HCT116 (cell line): ENCODE measurements at regions not wholly inside any gene's neighbourhood (a gene's known extent, or its start where the extent isn't known, plus 50 kb on each side); places are given as distances from the start of the nearest gene placed in this dataset.
"Not testable (repeated sequence)": the region's sequence is repeated elsewhere in the genome, so short reads cannot be mapped to it uniquely, and the experiment has no call there.

ENCODE experiments used
- ATAC-seq: fragments of 200-7000 bp; cut with Tn5 transposase; 2 replicates; pipeline ENCODE4 v1.9.1; 2020; ENCODE audit warnings: mild to moderate bottlenecking, moderate library complexity
- BruUV-seq: library from RNA; stranded (reverse); fragments of 400-500 nt; replicated peaks from 2 replicates; lab custom pipeline; 2021; lab: Mats Ljungman, UMichigan
- CTCF ChIA-PET: fragments of 300-600 bp; sonication (Branson Sonifier 250); formaldehyde crosslinking; loops from one replicate; lab custom pipeline; 2021; ENCODE audit warnings: antibody characterized with exemption; lab: Charles Lee
- POLR2A ChIA-PET: fragments of 300-600, 350-600 bp; sonication (Branson Sonifier 250); formaldehyde crosslinking; loops from one replicate; lab custom pipeline; 2021; ENCODE audit warnings: antibody characterized with exemption; lab: Charles Lee
- RAD21 ChIA-PET, 2 experiments: fragments of 300-600 bp; sonication (Branson Sonifier 250); formaldehyde crosslinking; loops; one replicate each; lab custom pipeline; 2023; ENCODE audit warnings: low total read pairs in 2 of 2; ENCODE audit not compliant: uncharacterized antibody in 2 of 2, unreplicated experiment in 2 of 2, low non-redundant PET in 1 of 2; lab: Charles Lee
- DNase-seq: peaks from one replicate; pipeline ENCODE4 v3.0.0-alpha.2; 2010; ENCODE audit warnings: low read depth, low spot score
- H2AFZ ChIP-seq: fragments of 200-600 bp; shearing (Covaris generic), sonication (generic); 2 replicates; pipeline ENCODE4 v1.6.1; 2017; ENCODE audit warnings: low read depth, mixed run types, mixed read lengths, antibody characterized with exemption, low read length; ENCODE audit not compliant: poor library complexity, severe bottlenecking
- H3K27ac ChIP-seq: 2 replicates; pipeline ENCODE4 v1.5.1; 2012; ENCODE audit warnings: low read depth, low read length
- H3K27me3 ChIP-seq: fragments of 200-600 bp; sonication (generic); 2 replicates; pipeline ENCODE4 v1.6.1; 2016; ENCODE audit warnings: mixed run types, low read length, mixed read lengths; ENCODE audit not compliant: insufficient read depth
- H3K36me3 ChIP-seq, 2 experiments: fragments of 200-500 bp in 1 of 2; fragments of 200-600 bp in 1 of 2; sonication (Bioruptor generic) in 1 of 2; sonication (generic) in 1 of 2; 2 replicates each; pipeline versions ENCODE4 v1.5.1 to v1.6.1; 2014 to 2016; ENCODE audit warnings: low read length in 2 of 2, inconsistent platforms in 1 of 2, mixed read lengths in 1 of 2, mixed run types in 1 of 2; ENCODE audit not compliant: insufficient read depth in 2 of 2, control insufficient read depth in 1 of 2
- H3K4me1 ChIP-seq, 2 experiments: fragments of 200-600 bp in 1 of 2; sonication (generic) in 1 of 2; 2 replicates each; pipeline versions ENCODE4 v1.5.1 to v1.6.1; 2012 to 2017; ENCODE audit warnings: low read length in 2 of 2, inconsistent platforms in 1 of 2, mild to moderate bottlenecking in 1 of 2, mixed read lengths in 1 of 2, mixed run types in 1 of 2, moderate library complexity in 1 of 2; ENCODE audit not compliant: insufficient read depth in 2 of 2, control insufficient read depth in 1 of 2
- H3K4me2 ChIP-seq: fragments of 200-600 bp; sonication (generic); 2 replicates; pipeline ENCODE4 v1.6.1; 2017; ENCODE audit warnings: mixed run types, low read length, mixed read lengths
- H3K4me3 ChIP-seq, 2 experiments: fragments of 200-600 bp in 1 of 2; sonication (generic) in 1 of 2; replicated peaks in 1 of 2; 2 replicates each; pipeline ENCODE4 v1.5.1; 2011 to 2016; ENCODE audit warnings: low read length in 2 of 2, control low read depth in 1 of 2, low read depth in 1 of 2, mild to moderate bottlenecking in 1 of 2, mixed read lengths in 1 of 2, mixed run types in 1 of 2
- H3K79me2 ChIP-seq: fragments of 200-600 bp; sonication (generic); 2 replicates; pipeline ENCODE4 v1.6.1; 2017; ENCODE audit warnings: mild to moderate bottlenecking, mixed run types, low read length, moderate library complexity, mixed read lengths; ENCODE audit not compliant: insufficient read depth
- H3K9ac ChIP-seq: fragments of 200-600 bp; sonication (generic); 2 replicates; pipeline ENCODE4 v1.6.1; 2016; ENCODE audit warnings: low read length, mixed read lengths
- H3K9me2 ChIP-seq: fragments of 200-600 bp; sonication (generic), shearing (Covaris generic); 2 replicates; pipeline ENCODE4 v1.6.1; 2017; ENCODE audit warnings: mixed run types, mild to moderate bottlenecking, moderate library complexity; ENCODE audit not compliant: insufficient read depth
- H3K9me3 ChIP-seq, 2 experiments: fragments of 200-500 bp in 1 of 2; fragments of 200-600 bp in 1 of 2; sonication (Bioruptor generic) in 1 of 2; sonication (generic) in 1 of 2; 2 replicates each; pipeline ENCODE4 v1.6.1; 2014 to 2017; ENCODE audit warnings: low read length in 2 of 2, mixed read lengths in 2 of 2, inconsistent platforms in 1 of 2, low read depth in 1 of 2, mild to moderate bottlenecking in 1 of 2, mixed run types in 1 of 2, moderate library complexity in 1 of 2; ENCODE audit not compliant: control insufficient read depth in 1 of 2, insufficient read depth in 1 of 2
- H4K20me1 ChIP-seq: fragments of 200-600 bp; sonication (generic), shearing (Covaris generic); 2 replicates; pipeline ENCODE4 v1.6.1; 2017; ENCODE audit warnings: mixed run types, mild to moderate bottlenecking, moderate library complexity; ENCODE audit not compliant: insufficient read depth
- CBX3 ChIP-seq: IDR thresholded peaks from 2 replicates; pipeline ENCODE4 v1.6.1; 2012; ENCODE audit warnings: low read depth
- CEBPB ChIP-seq: IDR thresholded peaks from 2 replicates; pipeline ENCODE4 v1.6.1; 2012; ENCODE audit warnings: low read depth
- ELF1 ChIP-seq: IDR thresholded peaks from 2 replicates; pipeline ENCODE4 v1.6.1; 2012; ENCODE audit warnings: low read depth, borderline replicate concordance
- EZH2 ChIP-seq: fragments of 200-600 bp; sonication (generic); IDR thresholded peaks from 2 replicates; pipeline ENCODE4 v1.6.1; 2017; ENCODE audit warnings: antibody characterized with exemption, mixed run types
- EZH2phosphoT487 ChIP-seq: fragments of 200-600 bp; IDR thresholded peaks from 2 replicates; pipeline ENCODE4 v1.6.1; 2018; ENCODE audit warnings: antibody characterized with exemption, borderline replicate concordance
- FOSL1 ChIP-seq: IDR thresholded peaks from 2 replicates; pipeline ENCODE4 v1.6.1; 2012; ENCODE audit warnings: low read depth
- JUND ChIP-seq: IDR thresholded peaks from 2 replicates; pipeline ENCODE4 v1.6.1; 2012
- POLR2A ChIP-seq: IDR thresholded peaks from 2 replicates; pipeline ENCODE4 v1.7.0; 2011; ENCODE audit warnings: borderline replicate concordance; ENCODE audit not compliant: insufficient read depth, insufficient read length; ENCODE audit errors: extremely low read depth
- POLR2AphosphoS5 ChIP-seq: IDR thresholded peaks from 2 replicates; pipeline ENCODE4 v1.6.1; 2011; ENCODE audit warnings: mild to moderate bottlenecking, low read depth, low read length, moderate library complexity
- RAD21 ChIP-seq: IDR thresholded peaks from 2 replicates; pipeline ENCODE4 v1.6.1; 2012; ENCODE audit warnings: low read depth, mild to moderate bottlenecking
- SIN3A ChIP-seq: IDR thresholded peaks from 2 replicates; pipeline ENCODE4 v1.6.1; 2012; ENCODE audit warnings: low read depth
- SP1 ChIP-seq: IDR thresholded peaks from 2 replicates; pipeline ENCODE4 v1.6.1; 2012; ENCODE audit warnings: low read depth
- SRF ChIP-seq: IDR thresholded peaks from 2 replicates; pipeline ENCODE4 v1.6.1; 2012; ENCODE audit warnings: low read depth
- TCF7L2 ChIP-seq: IDR thresholded peaks from 2 replicates; pipeline ENCODE4 v1.7.0; 2011; ENCODE audit warnings: borderline replicate concordance, inconsistent platforms; ENCODE audit not compliant: insufficient read depth, insufficient read length; ENCODE audit errors: extremely low read depth
- YY1 ChIP-seq: IDR thresholded peaks from 2 replicates; pipeline ENCODE4 v1.6.1; 2011; ENCODE audit warnings: low read length, low read depth, moderate library complexity, mild to moderate bottlenecking; ENCODE audit not compliant: insufficient replicate concordance; ENCODE audit errors: extremely low read depth
- ZNF274 ChIP-seq: fragments of 200-500 bp; sonication (Bioruptor generic); IDR thresholded peaks from 2 replicates; pipeline ENCODE4 v1.6.1; 2014; ENCODE audit warnings: mild to moderate bottlenecking, low read depth, low read length, inconsistent platforms
- intact Hi-C: fragments of 100-400 bp; cut with micrococcal nuclease; formaldehyde crosslinking; loops from 2 replicates; pipeline ENCODE4 v1.10.0; 2022
- TF ChIP-seq, protein P1 (sequence below): IDR thresholded peaks from 2 replicates; pipeline ENCODE4 v1.6.1; 2012; ENCODE audit warnings: low read depth
- TF ChIP-seq, protein P2 (sequence below), 3 experiments: fragments of 200-600 bp in 1 of 3; sonication (generic) in 1 of 3; IDR thresholded peaks in 2 of 3; conservative IDR thresholded peaks in 1 of 3; 2 replicates each; pipeline ENCODE4 v1.5.1; 2012 to 2017; ENCODE audit warnings: low read depth in 2 of 3, low read length in 2 of 3, antibody characterized with exemption in 1 of 3, borderline replicate concordance in 1 of 3, control low read depth in 1 of 3, mild to moderate bottlenecking in 1 of 3, mixed read lengths in 1 of 3, mixed run types in 1 of 3, moderate library complexity in 1 of 3; ENCODE audit not compliant: insufficient read depth in 1 of 3
- TF ChIP-seq, protein P3 (sequence below): IDR thresholded peaks from 2 replicates; pipeline ENCODE4 v1.6.1; 2012

DNA sequence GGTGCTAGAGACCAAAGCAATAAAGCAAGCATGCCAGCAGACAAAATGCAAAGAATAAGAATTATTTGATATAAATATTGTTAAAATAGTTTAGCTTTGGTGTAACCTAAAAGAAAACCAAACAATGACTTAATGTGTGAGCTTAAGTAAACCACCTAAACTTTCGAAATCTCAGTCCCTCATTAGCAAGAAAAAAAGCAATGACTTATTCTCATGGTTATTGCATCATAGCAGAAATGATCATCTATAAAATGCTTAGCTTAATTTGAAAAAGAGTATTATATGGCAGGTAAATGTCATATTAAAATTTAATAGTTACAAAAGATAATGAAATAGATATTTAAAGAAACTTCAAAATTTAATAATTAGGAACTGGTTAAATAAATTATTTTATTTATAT lies 1395.7 kb upstream of the EYS start:
- DNase-seq = no peak
- CTCF ChIA-PET = no interaction called here

DNA sequence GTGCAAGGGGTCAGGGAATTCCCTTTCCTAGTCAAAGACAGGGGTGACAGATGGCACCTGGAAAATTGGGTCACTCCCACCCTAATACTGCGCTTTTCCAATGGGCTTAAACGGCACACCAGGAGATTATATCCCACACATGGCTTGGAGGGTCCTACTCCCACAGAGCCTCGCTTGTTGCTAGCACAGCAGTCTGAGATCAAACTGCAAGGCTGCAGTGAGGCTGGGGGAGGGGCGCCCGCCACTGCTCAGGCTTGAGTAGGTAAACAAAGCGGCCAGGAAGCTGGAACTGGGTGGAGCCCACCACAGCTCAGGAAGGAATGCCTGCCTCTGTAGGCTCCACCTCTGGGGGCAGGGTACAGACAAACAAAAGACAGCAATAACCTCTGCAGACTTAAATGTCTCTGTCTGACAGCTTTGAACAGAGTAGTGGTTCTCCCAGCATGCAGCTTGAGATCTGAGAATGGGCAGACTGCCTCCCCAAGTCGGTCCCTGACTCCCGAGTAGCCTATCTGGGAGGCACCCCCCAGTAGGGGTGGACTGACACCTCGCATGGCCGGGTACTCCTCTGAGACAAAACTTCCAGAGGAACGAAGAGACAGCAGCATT lies 1388.7 kb upstream of the EYS start:
- H3K27me3 ChIP-seq, BruUV-seq, H3K9me3 ChIP-seq, H2AFZ ChIP-seq, H3K9ac ChIP-seq, intact Hi-C loops, CTCF ChIA-PET, H3K79me2 ChIP-seq, H3K9me2 ChIP-seq, H3K4me3 ChIP-seq, ATAC-seq, H3K4me1 ChIP-seq, RAD21 ChIA-PET, H4K20me1 ChIP-seq, POLR2A ChIA-PET, H3K36me3 ChIP-seq, H3K4me2 ChIP-seq, DNase-seq, H3K27ac ChIP-seq: not testable (repeated sequence)

More for the DNA sequence above, 1395.7 kb upstream of the EYS start:
- H3K4me1 ChIP-seq = no peaks in the 10 kb centered on the region
- peaks cover 0 to 5% of the 10 kb centered on the region in 2 experiments; a peak in 2 of 4 replicates for H3K9me3 ChIP-seq
- no peak overlapping the region for H3K27ac ChIP-seq
- H3K79me2 ChIP-seq = no peaks in the 10 kb centered on the region
- no peaks in the 10 kb centered on the region for H4K20me1 ChIP-seq
- no peak overlapping the region for H2AFZ ChIP-seq
- no peak for ATAC-seq
- no TSS peak for BruUV-seq
- H3K9ac ChIP-seq = no peak overlapping the region
- ChIA-PET POLR2A (no interaction called here), RAD21 (no interaction called here)
- H3K36me3 ChIP-seq = no peaks in the 10 kb centered on the region
- TF ChIP-seq ELF1 = no peak
- TF ChIP-seq, protein P1, sequence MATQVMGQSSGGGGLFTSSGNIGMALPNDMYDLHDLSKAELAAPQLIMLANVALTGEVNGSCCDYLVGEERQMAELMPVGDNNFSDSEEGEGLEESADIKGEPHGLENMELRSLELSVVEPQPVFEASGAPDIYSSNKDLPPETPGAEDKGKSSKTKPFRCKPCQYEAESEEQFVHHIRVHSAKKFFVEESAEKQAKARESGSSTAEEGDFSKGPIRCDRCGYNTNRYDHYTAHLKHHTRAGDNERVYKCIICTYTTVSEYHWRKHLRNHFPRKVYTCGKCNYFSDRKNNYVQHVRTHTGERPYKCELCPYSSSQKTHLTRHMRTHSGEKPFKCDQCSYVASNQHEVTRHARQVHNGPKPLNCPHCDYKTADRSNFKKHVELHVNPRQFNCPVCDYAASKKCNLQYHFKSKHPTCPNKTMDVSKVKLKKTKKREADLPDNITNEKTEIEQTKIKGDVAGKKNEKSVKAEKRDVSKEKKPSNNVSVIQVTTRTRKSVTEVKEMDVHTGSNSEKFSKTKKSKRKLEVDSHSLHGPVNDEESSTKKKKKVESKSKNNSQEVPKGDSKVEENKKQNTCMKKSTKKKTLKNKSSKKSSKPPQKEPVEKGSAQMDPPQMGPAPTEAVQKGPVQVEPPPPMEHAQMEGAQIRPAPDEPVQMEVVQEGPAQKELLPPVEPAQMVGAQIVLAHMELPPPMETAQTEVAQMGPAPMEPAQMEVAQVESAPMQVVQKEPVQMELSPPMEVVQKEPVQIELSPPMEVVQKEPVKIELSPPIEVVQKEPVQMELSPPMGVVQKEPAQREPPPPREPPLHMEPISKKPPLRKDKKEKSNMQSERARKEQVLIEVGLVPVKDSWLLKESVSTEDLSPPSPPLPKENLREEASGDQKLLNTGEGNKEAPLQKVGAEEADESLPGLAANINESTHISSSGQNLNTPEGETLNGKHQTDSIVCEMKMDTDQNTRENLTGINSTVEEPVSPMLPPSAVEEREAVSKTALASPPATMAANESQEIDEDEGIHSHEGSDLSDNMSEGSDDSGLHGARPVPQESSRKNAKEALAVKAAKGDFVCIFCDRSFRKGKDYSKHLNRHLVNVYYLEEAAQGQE = no peak
- TF ChIP-seq EZH2 = no peak
- TF ChIP-seq SRF = no peak
- TF ChIP-seq POLR2A = no peak
- TF ChIP-seq YY1 = no peak
- TF ChIP-seq EZH2phosphoT487 = no peak
- no peak for TF ChIP-seq CEBPB
- no peak for TF ChIP-seq ZNF274
- TF ChIP-seq FOSL1 = no peak
- no peak for TF ChIP-seq SP1
- TF ChIP-seq RAD21 = no peak
- no peak for TF ChIP-seq TCF7L2
- TF ChIP-seq, protein P2, sequence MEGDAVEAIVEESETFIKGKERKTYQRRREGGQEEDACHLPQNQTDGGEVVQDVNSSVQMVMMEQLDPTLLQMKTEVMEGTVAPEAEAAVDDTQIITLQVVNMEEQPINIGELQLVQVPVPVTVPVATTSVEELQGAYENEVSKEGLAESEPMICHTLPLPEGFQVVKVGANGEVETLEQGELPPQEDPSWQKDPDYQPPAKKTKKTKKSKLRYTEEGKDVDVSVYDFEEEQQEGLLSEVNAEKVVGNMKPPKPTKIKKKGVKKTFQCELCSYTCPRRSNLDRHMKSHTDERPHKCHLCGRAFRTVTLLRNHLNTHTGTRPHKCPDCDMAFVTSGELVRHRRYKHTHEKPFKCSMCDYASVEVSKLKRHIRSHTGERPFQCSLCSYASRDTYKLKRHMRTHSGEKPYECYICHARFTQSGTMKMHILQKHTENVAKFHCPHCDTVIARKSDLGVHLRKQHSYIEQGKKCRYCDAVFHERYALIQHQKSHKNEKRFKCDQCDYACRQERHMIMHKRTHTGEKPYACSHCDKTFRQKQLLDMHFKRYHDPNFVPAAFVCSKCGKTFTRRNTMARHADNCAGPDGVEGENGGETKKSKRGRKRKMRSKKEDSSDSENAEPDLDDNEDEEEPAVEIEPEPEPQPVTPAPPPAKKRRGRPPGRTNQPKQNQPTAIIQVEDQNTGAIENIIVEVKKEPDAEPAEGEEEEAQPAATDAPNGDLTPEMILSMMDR (IDR thresholded peaks at IDR 0.05 in 2 of 3, conservative IDR thresholded peaks at IDR 0.05 in 1 of 3; ENCODE audit: borderline replicate concordance in 1 of 3, insufficient read depth in 1 of 3, low read depth in 2 of 3, low read length in 2 of 3) = no peak
- TF ChIP-seq JUND = no peak
- no peak for TF ChIP-seq CBX3
- no peak for TF ChIP-seq POLR2AphosphoS5
- TF ChIP-seq, protein P3, sequence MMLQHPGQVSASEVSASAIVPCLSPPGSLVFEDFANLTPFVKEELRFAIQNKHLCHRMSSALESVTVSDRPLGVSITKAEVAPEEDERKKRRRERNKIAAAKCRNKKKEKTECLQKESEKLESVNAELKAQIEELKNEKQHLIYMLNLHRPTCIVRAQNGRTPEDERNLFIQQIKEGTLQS = no peak
- TF ChIP-seq SIN3A = no peak
- intact Hi-C loops = no loop called here
- no peaks in the 10 kb centered on the region for H3K27me3 ChIP-seq
- H3K4me2 ChIP-seq = no peak overlapping the region
- H3K4me3 ChIP-seq = no peak overlapping the region
- H3K9me2 ChIP-seq = no peaks in the 10 kb centered on the region
